GM18519 (cell line): ENCODE measurements at regions not wholly inside any gene's neighbourhood (a gene's known extent, or its start where the extent isn't known, plus 50 kb on each side); places are given as distances from the start of the nearest gene placed in this dataset.
"Not testable (repeated sequence)": the region's sequence is repeated elsewhere in the genome, so short reads cannot be mapped to it uniquely, and the experiment has no call there.

Source experiments
- ATAC-seq: cut with Tn5 transposase; IDR thresholded peaks from one replicate; pipeline ENCODE4 v1.9.1; 2021; ENCODE audit warnings: mild to moderate bottlenecking, moderate library complexity; ENCODE audit not compliant: unreplicated experiment, low FRiP score

GRCh38 chr14:43894534-43894933, 612.5 kb downstream of the FSCB start:
- ATAC-seq = peak; percentile 71

- no peak for ATAC-seq
Measured at GRCh38 chr14:43887523-43887922, 619.6 kb downstream of the FSCB start.

- peak; percentile 85 for ATAC-seq
Measured at GRCh38 chr14:43877351-43877960, 629.6 kb downstream of the FSCB start.

- ATAC-seq = no peak
Measured at GRCh38 chr14:43872752-43873655, 634.1 kb downstream of the FSCB start.

GRCh38 chr14:43872222-43872621, 634.9 kb downstream of the FSCB start:
- no peak for ATAC-seq

- no peak for ATAC-seq
Measured at GRCh38 chr14:43858981-43859380, 648.1 kb downstream of the FSCB start.

GRCh38 chr14:43855556-43855955, 651.5 kb downstream of the FSCB start:
- ATAC-seq = no peak

- ATAC-seq = no peak
Measured at GRCh38 chr14:43853541-43853940, 653.5 kb downstream of the FSCB start.

- ATAC-seq = no peak
Measured at GRCh38 chr14:43803076-43803689, 703.9 kb downstream of the FSCB start.

GRCh38 chr14:43795600-43796228, 711.4 kb downstream of the FSCB start:
- ATAC-seq = no peak

- ATAC-seq = no peak
Measured at GRCh38 chr14:43793579-43793978, 713.5 kb downstream of the FSCB start.

GRCh38 chr14:43792980-43793379, 714.1 kb downstream of the FSCB start:
- no peak for ATAC-seq

- no peak for ATAC-seq
Measured at GRCh38 chr14:43790681-43791080, 716.4 kb downstream of the FSCB start.

- ATAC-seq = no peak
Measured at GRCh38 chr14:43789458-43789857, 717.6 kb downstream of the FSCB start.

- no peak for ATAC-seq
Measured at GRCh38 chr14:43786066-43786762, 720.9 kb downstream of the FSCB start.

- ATAC-seq = not testable (repeated sequence)
Measured at GRCh38 chr14:43784432-43784831, 722.7 kb downstream of the FSCB start.

GRCh38 chr14:43778937-43779639, 728.0 kb downstream of the FSCB start:
- no peak for ATAC-seq

GRCh38 chr14:43778570-43778936, 728.5 kb downstream of the FSCB start:
- no peak for ATAC-seq

- ATAC-seq = peak; percentile 82
Measured at GRCh38 chr14:43765474-43765873, 741.6 kb downstream of the FSCB start.

GRCh38 chr14:43764433-43764832, 742.6 kb downstream of the FSCB start:
- no peak for ATAC-seq
